ENCODE measurements at regions not wholly inside any gene's neighbourhood (a gene's known extent, or its start where the extent isn't known, plus 50 kb on each side); places are given as distances from the start of the nearest gene placed in this dataset.

DNA sequence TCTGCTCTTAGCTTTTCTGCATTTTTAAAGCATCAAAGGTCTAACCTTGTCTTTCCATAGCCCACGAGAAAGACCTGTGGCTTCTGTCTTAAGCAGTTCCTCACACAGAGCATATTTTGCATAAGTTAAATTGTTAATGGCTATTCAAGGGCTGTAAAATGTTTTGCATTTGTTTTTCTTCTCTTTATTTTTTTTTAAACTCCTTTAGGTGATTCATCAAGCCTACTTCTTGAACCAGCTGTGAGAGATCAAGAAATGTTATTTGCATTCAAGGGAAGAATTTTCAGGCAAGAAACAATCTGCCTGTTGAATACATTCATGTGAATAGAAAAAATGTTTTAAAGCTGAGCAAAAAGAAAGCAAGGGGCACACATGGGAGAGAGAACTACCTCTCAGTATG lies 423.8 kb upstream of the FRG1 start:
- TF ChIP-seq, protein P1, sequence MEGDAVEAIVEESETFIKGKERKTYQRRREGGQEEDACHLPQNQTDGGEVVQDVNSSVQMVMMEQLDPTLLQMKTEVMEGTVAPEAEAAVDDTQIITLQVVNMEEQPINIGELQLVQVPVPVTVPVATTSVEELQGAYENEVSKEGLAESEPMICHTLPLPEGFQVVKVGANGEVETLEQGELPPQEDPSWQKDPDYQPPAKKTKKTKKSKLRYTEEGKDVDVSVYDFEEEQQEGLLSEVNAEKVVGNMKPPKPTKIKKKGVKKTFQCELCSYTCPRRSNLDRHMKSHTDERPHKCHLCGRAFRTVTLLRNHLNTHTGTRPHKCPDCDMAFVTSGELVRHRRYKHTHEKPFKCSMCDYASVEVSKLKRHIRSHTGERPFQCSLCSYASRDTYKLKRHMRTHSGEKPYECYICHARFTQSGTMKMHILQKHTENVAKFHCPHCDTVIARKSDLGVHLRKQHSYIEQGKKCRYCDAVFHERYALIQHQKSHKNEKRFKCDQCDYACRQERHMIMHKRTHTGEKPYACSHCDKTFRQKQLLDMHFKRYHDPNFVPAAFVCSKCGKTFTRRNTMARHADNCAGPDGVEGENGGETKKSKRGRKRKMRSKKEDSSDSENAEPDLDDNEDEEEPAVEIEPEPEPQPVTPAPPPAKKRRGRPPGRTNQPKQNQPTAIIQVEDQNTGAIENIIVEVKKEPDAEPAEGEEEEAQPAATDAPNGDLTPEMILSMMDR (IDR thresholded peaks at IDR 0.05), result no peak
- TF ChIP-seq EP300 (IDR thresholded peaks at IDR 0.05), result no peak

Data from gastroesophageal sphincter (tissue), 3 donors.